Tibial nerve (tissue), 4 donors: ENCODE measurements at regions not wholly inside any gene's neighbourhood (a gene's known extent, or its start where the extent isn't known, plus 50 kb on each side); places are given as distances from the start of the nearest gene placed in this dataset.

Experiments used
- DNase-seq, 2 donors: peaks; one replicate each; pipeline ENCODE4 v3.0.0-alpha.2; 2019; ENCODE audit warnings: low spot score in 2 of 2
- H3K27ac ChIP-seq, 4 donors: fragments of 200-600 bp; sonication (generic) in 3 of 4; one replicate each; pipeline ENCODE4 v1.5.1; 2017 to 2019; ENCODE audit warnings: mild to moderate bottlenecking in 1 of 4
- H3K27me3 ChIP-seq, 2 donors: fragments of 200-600 bp; sonication (generic) in 1 of 2; one replicate each; pipeline versions ENCODE4 v1.5.1 to v1.6.0; 2017 to 2019
- H3K36me3 ChIP-seq, 3 donors: fragments of 200-600 bp; sonication (generic); one replicate each; pipeline ENCODE4 v1.5.1; 2018 to 2019
- H3K4me1 ChIP-seq, 4 donors: fragments of 200-600 bp; sonication (generic) in 3 of 4; one replicate each; pipeline ENCODE4 v1.5.1; 2017 to 2019
- H3K4me3 ChIP-seq, 4 donors: fragments of 200-600 bp; sonication (generic) in 3 of 4; one replicate each; pipeline ENCODE4 v1.5.1; 2017 to 2019; ENCODE audit warnings: mild to moderate bottlenecking in 1 of 4, moderate library complexity in 1 of 4
- H3K9me3 ChIP-seq, 4 donors: fragments of 200-600 bp; sonication (generic) in 3 of 4; one replicate each; pipeline ENCODE4 v1.5.1; 2017 to 2019
- CTCF ChIP-seq, 5 experiments: fragments of 200-600 bp in 3 of 5; fragments of 450-650 bp in 2 of 5; sonication (generic) in 3 of 5; IDR thresholded peaks; one replicate each; pipeline ENCODE4 v1.5.1; 2016 to 2019; ENCODE audit warnings: antibody characterized with exemption in 5 of 5, mild to moderate bottlenecking in 3 of 5, moderate library complexity in 2 of 5
- EP300 ChIP-seq, 2 donors: sonication (generic); formaldehyde crosslinking; IDR thresholded peaks; one replicate each; pipeline ENCODE4 v1.6.1; 2017; ENCODE audit warnings: antibody characterized with exemption in 2 of 2, mild to moderate bottlenecking in 1 of 2
- POLR2A ChIP-seq, 2 donors: fragments of 450-650 bp; IDR thresholded peaks; one replicate each; pipeline ENCODE4 v1.6.1; 2017; ENCODE audit warnings: antibody characterized with exemption in 2 of 2, mild to moderate bottlenecking in 2 of 2, moderate library complexity in 2 of 2
- WGBS, 2 donors: methylation state at CpG; one replicate each; pipeline ENCODE4 v1.1.5; 2018; 5-methylcytosine and 5-hydroxymethylcytosine counted together

- Histone ChIP-seq H3K9me3 (peaks cover 0 to 11% (median 0%) of the 10 kb centered on the region in 4 donors), H3K27ac (no peak overlapping the region), H3K27me3 (no peaks in the 10 kb centered on the region), H3K36me3 (no peaks in the 10 kb centered on the region), H3K4me1 (no peaks in the 10 kb centered on the region), H3K4me3 (no peak overlapping the region)
- WGBS, 2 donors, result 74 to 82% methylated on average over 15 of the region's 15 CpGs
- no peak for TF ChIP-seq CTCF (IDR thresholded peaks at IDR 0.05)
- no peak for TF ChIP-seq EP300 (IDR thresholded peaks at IDR 0.05)
- TF ChIP-seq POLR2A (IDR thresholded peaks at IDR 0.05), result no peak
- DNase-seq, result no peak
Measured at GRCh38 chr7:156309016-156309620, 331.5 kb upstream of the RNF32 start.

GRCh38 chr7:156307193-156307592 is 333.4 kb upstream of the RNF32 start:
- TF ChIP-seq POLR2A (IDR thresholded peaks at IDR 0.05) (no peak), EP300 (IDR thresholded peaks at IDR 0.05) (no peak), CTCF (IDR thresholded peaks at IDR 0.05) (no peak)
- no peak overlapping the region for H3K27ac ChIP-seq
- no peaks in the 10 kb centered on the region for H3K36me3 ChIP-seq
- no peak overlapping the region for H3K4me3 ChIP-seq
- WGBS, 2 donors, result 65 to 83% methylated on average over 9 of the region's 9 CpGs
- no peaks in the 10 kb centered on the region for H3K4me1 ChIP-seq
- peaks cover 0 to 9% (median 0%) of the 10 kb centered on the region in 4 donors for H3K9me3 ChIP-seq
- no peak for DNase-seq
- no peaks in the 10 kb centered on the region for H3K27me3 ChIP-seq

- Histone ChIP-seq H3K9me3 (peaks cover 0 to 6% (median 0%) of the 10 kb centered on the region in 4 donors), H3K36me3 (no peaks in the 10 kb centered on the region), H3K4me1 (no peaks in the 10 kb centered on the region), H3K4me3 (no peak overlapping the region), H3K27ac (no peak overlapping the region), H3K27me3 (no peaks in the 10 kb centered on the region)
- DNase-seq, result no peak
- no peak for TF ChIP-seq CTCF (IDR thresholded peaks at IDR 0.05)
- TF ChIP-seq EP300 (IDR thresholded peaks at IDR 0.05), result no peak
- no peak for TF ChIP-seq POLR2A (IDR thresholded peaks at IDR 0.05)
- 81 to 82% methylated on average over 10 of the region's 10 CpGs for WGBS, 2 donors
Measured at GRCh38 chr7:156305351-156305750, 335.2 kb upstream of the RNF32 start.

GRCh38 chr7:156282816-156283215 is 357.8 kb upstream of the RNF32 start:
- Histone ChIP-seq H3K4me3 (no peak overlapping the region), H3K36me3 (no peaks in the 10 kb centered on the region), H3K27ac (no peak overlapping the region), H3K27me3 (no peaks in the 10 kb centered on the region), H3K9me3 (peaks cover 0 to 39% (median 1%) of the 10 kb centered on the region in 4 donors), H3K4me1 (no peaks in the 10 kb centered on the region)
- no peak for DNase-seq
- WGBS, 2 donors, result 68 to 94% methylated on average over 2 of the region's 2 CpGs
- no peak for TF ChIP-seq POLR2A (IDR thresholded peaks at IDR 0.05)
- no peak for TF ChIP-seq EP300 (IDR thresholded peaks at IDR 0.05)
- TF ChIP-seq CTCF (IDR thresholded peaks at IDR 0.05), result no peak

- Histone ChIP-seq H3K9me3 (peaks cover 0 to 29% (median 0%) of the 10 kb centered on the region in 4 donors), H3K36me3 (no peaks in the 10 kb centered on the region), H3K4me3 (no peak overlapping the region), H3K27me3 (no peaks in the 10 kb centered on the region), H3K4me1 (no peaks in the 10 kb centered on the region), H3K27ac (no peak overlapping the region)
- DNase-seq, result no peak
- TF ChIP-seq EP300 (IDR thresholded peaks at IDR 0.05), result no peak
- no peak for TF ChIP-seq CTCF (IDR thresholded peaks at IDR 0.05)
- no peak for TF ChIP-seq POLR2A (IDR thresholded peaks at IDR 0.05)
- 77 to 80% methylated on average over 4 of the region's 4 CpGs for WGBS, 2 donors
Measured at GRCh38 chr7:156279635-156280034, 360.9 kb upstream of the RNF32 start.
